ENCODE measurements at regions not wholly inside any gene's neighbourhood (a gene's known extent, or its start where the extent isn't known, plus 50 kb on each side); places are given as distances from the start of the nearest gene placed in this dataset.

DNA sequence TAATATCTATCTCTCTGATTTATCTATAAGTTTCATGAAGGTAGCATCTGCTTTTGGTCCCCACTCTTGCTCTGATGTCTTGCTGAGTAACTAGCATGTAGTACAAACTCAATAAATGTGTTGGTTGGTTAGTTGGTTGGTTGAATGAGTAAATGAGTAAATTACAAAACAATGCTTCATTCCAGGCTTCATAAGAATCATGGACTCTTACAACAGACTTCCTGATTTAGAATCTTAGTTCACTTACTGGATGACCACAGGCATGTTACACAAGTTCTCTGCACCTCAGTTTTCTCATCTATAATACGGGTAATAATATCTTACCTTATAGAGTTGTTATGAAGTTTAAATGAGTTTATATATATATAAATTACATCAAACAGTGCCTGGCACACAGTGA, 98.6 kb downstream of the ZNF281 start:
- Histone ChIP-seq H3K4me3 (ENCODE audit: insufficient read depth, low read depth, low read length) (no peak overlapping the region), H3K9me3 (ENCODE audit: insufficient read depth, low read depth, low read length) (no peaks in the 10 kb centered on the region), H4K20me1 (ENCODE audit: insufficient read depth, low read length) (no peaks in the 10 kb centered on the region), H3K4me1 (ENCODE audit: insufficient read depth, low read length) (peaks cover 7% of the 10 kb centered on the region), H3K27ac (ENCODE audit: low read depth, low read length) (no peak overlapping the region), H3K79me2 (ENCODE audit: insufficient read depth, low read length) (no peaks in the 10 kb centered on the region), H2AFZ (ENCODE audit: low read depth, low read length) (no peak overlapping the region), H3K36me3 (ENCODE audit: insufficient read depth, low read length) (no peaks in the 10 kb centered on the region), H3K4me2 (ENCODE audit: low read length) (no peak overlapping the region), H3K27me3 (ENCODE audit: insufficient read depth, low read length) (no peaks in the 10 kb centered on the region), H3K9ac (ENCODE audit: low read length) (no peak overlapping the region)
- Mint-ChIP-seq H3K9me3 (ENCODE audit: unreplicated experiment) (no peaks in the 10 kb centered on the region), H3K27me3 (ENCODE audit: low read depth, unreplicated experiment) (no peaks in the 10 kb centered on the region), H3K4me3 (ENCODE audit: unreplicated experiment) (no peak overlapping the region), H3K4me1 (ENCODE audit: low read depth, unreplicated experiment) (peaks cover 6% of the 10 kb centered on the region), H3K36me3 (ENCODE audit: low read depth, unreplicated experiment) (no peaks in the 10 kb centered on the region), H3K27ac (ENCODE audit: unreplicated experiment) (no peak overlapping the region)
- TF ChIP-seq, protein P1, sequence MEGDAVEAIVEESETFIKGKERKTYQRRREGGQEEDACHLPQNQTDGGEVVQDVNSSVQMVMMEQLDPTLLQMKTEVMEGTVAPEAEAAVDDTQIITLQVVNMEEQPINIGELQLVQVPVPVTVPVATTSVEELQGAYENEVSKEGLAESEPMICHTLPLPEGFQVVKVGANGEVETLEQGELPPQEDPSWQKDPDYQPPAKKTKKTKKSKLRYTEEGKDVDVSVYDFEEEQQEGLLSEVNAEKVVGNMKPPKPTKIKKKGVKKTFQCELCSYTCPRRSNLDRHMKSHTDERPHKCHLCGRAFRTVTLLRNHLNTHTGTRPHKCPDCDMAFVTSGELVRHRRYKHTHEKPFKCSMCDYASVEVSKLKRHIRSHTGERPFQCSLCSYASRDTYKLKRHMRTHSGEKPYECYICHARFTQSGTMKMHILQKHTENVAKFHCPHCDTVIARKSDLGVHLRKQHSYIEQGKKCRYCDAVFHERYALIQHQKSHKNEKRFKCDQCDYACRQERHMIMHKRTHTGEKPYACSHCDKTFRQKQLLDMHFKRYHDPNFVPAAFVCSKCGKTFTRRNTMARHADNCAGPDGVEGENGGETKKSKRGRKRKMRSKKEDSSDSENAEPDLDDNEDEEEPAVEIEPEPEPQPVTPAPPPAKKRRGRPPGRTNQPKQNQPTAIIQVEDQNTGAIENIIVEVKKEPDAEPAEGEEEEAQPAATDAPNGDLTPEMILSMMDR (IDR thresholded peaks at IDR 0.05; ENCODE audit: insufficient read depth, low read depth, low read length) = no peak
- no peak for TF ChIP-seq EZH2 (IDR thresholded peaks at IDR 0.05; ENCODE audit: insufficient read depth, low read length)
- no peak for FAIRE-seq
- DNase-seq (ENCODE audit: low read depth) = no peak

GRCh38 chr1:200310824-200311223, 99.0 kb downstream of the ZNF281 start:
- H3K4me2 ChIP-seq (ENCODE audit: low read length) = no peak overlapping the region
- H3K27me3 ChIP-seq (ENCODE audit: insufficient read depth, low read length) = no peaks in the 10 kb centered on the region
- Mint-ChIP-seq H3K9me3 (ENCODE audit: unreplicated experiment) (no peaks in the 10 kb centered on the region), H3K4me1 (ENCODE audit: low read depth, unreplicated experiment) (peaks cover 6% of the 10 kb centered on the region), H3K36me3 (ENCODE audit: low read depth, unreplicated experiment) (no peaks in the 10 kb centered on the region), H3K27me3 (ENCODE audit: low read depth, unreplicated experiment) (no peaks in the 10 kb centered on the region), H3K27ac (ENCODE audit: unreplicated experiment) (no peak overlapping the region), H3K4me3 (ENCODE audit: unreplicated experiment) (no peak overlapping the region)
- H4K20me1 ChIP-seq (ENCODE audit: insufficient read depth, low read length) = no peaks in the 10 kb centered on the region
- TF ChIP-seq EZH2 (IDR thresholded peaks at IDR 0.05; ENCODE audit: insufficient read depth, low read length) = no peak
- TF ChIP-seq, protein P1 (IDR thresholded peaks at IDR 0.05; ENCODE audit: insufficient read depth, low read depth, low read length) = no peak
- H3K9me3 ChIP-seq (ENCODE audit: insufficient read depth, low read depth, low read length) = no peaks in the 10 kb centered on the region
- no peak for DNase-seq (ENCODE audit: low read depth)
- H3K79me2 ChIP-seq (ENCODE audit: insufficient read depth, low read length) = no peaks in the 10 kb centered on the region
- no peaks in the 10 kb centered on the region for H3K36me3 ChIP-seq (ENCODE audit: insufficient read depth, low read length)
- no peak for FAIRE-seq
- no peak overlapping the region for H3K4me3 ChIP-seq (ENCODE audit: insufficient read depth, low read depth, low read length)
- no peak overlapping the region for H2AFZ ChIP-seq (ENCODE audit: low read depth, low read length)
- H3K9ac ChIP-seq (ENCODE audit: low read length) = no peak overlapping the region
- peaks cover 7% of the 10 kb centered on the region for H3K4me1 ChIP-seq (ENCODE audit: insufficient read depth, low read length)
- H3K27ac ChIP-seq (ENCODE audit: low read depth, low read length) = no peak overlapping the region

DNA sequence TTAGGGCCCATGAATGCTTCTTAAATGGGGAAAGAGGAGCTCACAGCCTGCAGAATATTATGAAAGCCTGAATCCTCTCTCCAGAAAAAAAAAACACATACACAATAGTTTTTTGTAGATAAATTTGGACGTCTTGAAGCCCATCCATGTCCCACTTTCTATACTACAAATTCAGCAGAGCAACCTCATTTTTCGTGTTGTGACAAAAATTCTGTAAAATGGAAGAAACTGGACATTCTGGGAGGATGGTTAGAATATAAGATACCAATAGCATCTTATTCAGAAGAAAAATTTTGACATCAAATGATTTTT, 102.1 kb downstream of the ZNF281 start:
- Histone ChIP-seq H2AFZ (ENCODE audit: low read depth, low read length) (no peak overlapping the region), H3K9ac (ENCODE audit: low read length) (no peak overlapping the region), H3K4me1 (ENCODE audit: insufficient read depth, low read length) (no peaks in the 10 kb centered on the region), H3K79me2 (ENCODE audit: insufficient read depth, low read length) (no peaks in the 10 kb centered on the region), H3K9me3 (ENCODE audit: insufficient read depth, low read depth, low read length) (no peaks in the 10 kb centered on the region), H3K27me3 (ENCODE audit: insufficient read depth, low read length) (no peaks in the 10 kb centered on the region), H4K20me1 (ENCODE audit: insufficient read depth, low read length) (no peaks in the 10 kb centered on the region), H3K4me2 (ENCODE audit: low read length) (no peak overlapping the region), H3K36me3 (ENCODE audit: insufficient read depth, low read length) (no peaks in the 10 kb centered on the region), H3K27ac (ENCODE audit: low read depth, low read length) (no peak overlapping the region), H3K4me3 (ENCODE audit: insufficient read depth, low read depth, low read length) (no peak overlapping the region)
- peaks cover 6% of the 10 kb centered on the region for H3K27me3 Mint-ChIP-seq (ENCODE audit: low read depth, unreplicated experiment)
- TF ChIP-seq, protein P1 (IDR thresholded peaks at IDR 0.05; ENCODE audit: insufficient read depth, low read depth, low read length) = no peak
- no peak for TF ChIP-seq EZH2 (IDR thresholded peaks at IDR 0.05; ENCODE audit: insufficient read depth, low read length)
- no peak overlapping the region for H3K4me3 Mint-ChIP-seq (ENCODE audit: unreplicated experiment)
- H3K36me3 Mint-ChIP-seq (ENCODE audit: low read depth, unreplicated experiment) = no peaks in the 10 kb centered on the region
- H3K27ac Mint-ChIP-seq (ENCODE audit: unreplicated experiment) = no peak overlapping the region
- FAIRE-seq (no peak), DNase-seq (ENCODE audit: low read depth) (no peak)
- no peaks in the 10 kb centered on the region for H3K9me3 Mint-ChIP-seq (ENCODE audit: unreplicated experiment)
- H3K4me1 Mint-ChIP-seq (ENCODE audit: low read depth, unreplicated experiment) = no peaks in the 10 kb centered on the region

Data from astrocyte (in vitro differentiated cells and primary cell).